Osteoblast (primary cell): ENCODE measurements at regions not wholly inside any gene's neighbourhood (a gene's known extent, or its start where the extent isn't known, plus 50 kb on each side); places are given as distances from the start of the nearest gene placed in this dataset.
A peak's percentile ranks its signal among the peaks of the same experiment; 100 is the strongest.

ENCODE experiments used
- DNase-seq: peaks from one replicate; pipeline ENCODE4 v3.0.0; 2011; ENCODE audit warnings: low spot score, mixed read lengths; ENCODE audit not compliant: insufficient read length; ENCODE audit errors: missing footprints
- H2AFZ ChIP-seq: 2 replicates; pipeline ENCODE4 v1.6.0; 2011; ENCODE audit warnings: mild to moderate bottlenecking, low read length
- H3K27ac ChIP-seq: 2 replicates; pipeline ENCODE4 v1.5.1; 2011; ENCODE audit warnings: mild to moderate bottlenecking, low read depth, low read length, moderate library complexity
- H3K27me3 ChIP-seq: 2 replicates; pipeline ENCODE4 v1.6.0; 2012; ENCODE audit warnings: mild to moderate bottlenecking, control low read depth, inconsistent platforms, low read length, moderate library complexity; ENCODE audit not compliant: insufficient read depth
- H3K36me3 ChIP-seq: 2 replicates; pipeline ENCODE4 v1.5.1; 2011; ENCODE audit warnings: mild to moderate bottlenecking, low read length, control low read depth, moderate library complexity; ENCODE audit not compliant: insufficient read depth
- H3K4me1 ChIP-seq: 2 replicates; pipeline ENCODE4 v1.5.1; 2011; ENCODE audit warnings: mild to moderate bottlenecking, low read length, control low read depth, moderate library complexity; ENCODE audit not compliant: insufficient read depth
- H3K4me2 ChIP-seq: 2 replicates; pipeline ENCODE4 v1.6.0; 2011; ENCODE audit warnings: mild to moderate bottlenecking, low read length; ENCODE audit not compliant: insufficient read depth
- H3K4me3 ChIP-seq: fragments of 200-600 bp; sonication (generic); 3 replicates; pipeline ENCODE4 v1.5.1; 2012; ENCODE audit warnings: mild to moderate bottlenecking, low read length, inconsistent platforms; ENCODE audit not compliant: insufficient read depth
- H3K79me2 ChIP-seq: 2 replicates; pipeline ENCODE4 v1.6.0; 2012; ENCODE audit warnings: mild to moderate bottlenecking, low read length, control low read depth, inconsistent platforms; ENCODE audit not compliant: insufficient read depth
- H3K9me3 ChIP-seq: 2 replicates; pipeline ENCODE4 v1.5.1; 2011; ENCODE audit warnings: low read depth, low read length, control low read depth
- H4K20me1 ChIP-seq: 2 replicates; pipeline ENCODE4 v1.6.0; 2012; ENCODE audit warnings: mild to moderate bottlenecking, low read length, control low read depth; ENCODE audit not compliant: insufficient read depth
- CTCF ChIP-seq: IDR thresholded peaks from 2 replicates; pipeline ENCODE4 v1.5.1; 2011; ENCODE audit warnings: mild to moderate bottlenecking, low read depth, low read length, moderate library complexity; ENCODE audit errors: extremely low read depth

GRCh38 chr12:89029961-89030360 lies 322.3 kb downstream of the DUSP6 start:
- H3K36me3 ChIP-seq = no peaks in the 10 kb centered on the region

GRCh38 chr12:89024580-89024979 lies 327.7 kb downstream of the DUSP6 start:
- no peaks in the 10 kb centered on the region for H3K79me2 ChIP-seq
- no peaks in the 10 kb centered on the region for H3K9me3 ChIP-seq
- TF ChIP-seq CTCF = no peak
- no peak for DNase-seq
- H3K27me3 ChIP-seq = no peaks in the 10 kb centered on the region
- H3K4me3 ChIP-seq = no peak overlapping the region
- H3K27ac ChIP-seq = no peak overlapping the region
- peaks cover 5% of the 10 kb centered on the region for H3K4me1 ChIP-seq
- no peaks in the 10 kb centered on the region for H3K36me3 ChIP-seq
- no peaks in the 10 kb centered on the region for H4K20me1 ChIP-seq
- H2AFZ ChIP-seq = no peak overlapping the region
- no peak overlapping the region for H3K4me2 ChIP-seq

More at GRCh38 chr12:89029961-89030360, 322.3 kb downstream of the DUSP6 start:
- no peaks in the 10 kb centered on the region for H3K4me1 ChIP-seq
- no peak overlapping the region for H3K4me3 ChIP-seq
- H3K27ac ChIP-seq = no peak overlapping the region
- no peaks in the 10 kb centered on the region for H4K20me1 ChIP-seq
- H3K79me2 ChIP-seq = no peaks in the 10 kb centered on the region
- no peak overlapping the region for H3K4me2 ChIP-seq
- no peaks in the 10 kb centered on the region for H3K9me3 ChIP-seq
- TF ChIP-seq CTCF = no peak
- H3K27me3 ChIP-seq = no peaks in the 10 kb centered on the region
- peak; percentile 0 for DNase-seq
- no peak overlapping the region for H2AFZ ChIP-seq

- no peak overlapping the region for H3K27ac ChIP-seq
- no peak for DNase-seq
- no peak overlapping the region for H2AFZ ChIP-seq
- no peaks in the 10 kb centered on the region for H3K79me2 ChIP-seq
- no peaks in the 10 kb centered on the region for H3K9me3 ChIP-seq
- no peak overlapping the region for H3K4me2 ChIP-seq
- no peak overlapping the region for H3K4me3 ChIP-seq
- H4K20me1 ChIP-seq = no peaks in the 10 kb centered on the region
- no peaks in the 10 kb centered on the region for H3K27me3 ChIP-seq
- peaks cover 8% of the 10 kb centered on the region for H3K4me1 ChIP-seq
- TF ChIP-seq CTCF = no peak
- no peaks in the 10 kb centered on the region for H3K36me3 ChIP-seq
These were observed 328.4 kb downstream of the DUSP6 start for GRCh38 chr12:89023936-89024335.

GRCh38 chr12:89020689-89021088 lies 331.6 kb downstream of the DUSP6 start:
- Histone ChIP-seq H3K27ac (no peak overlapping the region), H3K36me3 (no peaks in the 10 kb centered on the region), H3K27me3 (no peaks in the 10 kb centered on the region), H3K79me2 (no peaks in the 10 kb centered on the region), H3K4me3 (no peak overlapping the region), H3K9me3 (no peaks in the 10 kb centered on the region), H4K20me1 (no peaks in the 10 kb centered on the region), H3K4me1 (peaks cover 9% of the 10 kb centered on the region), H3K4me2 (no peak overlapping the region), H2AFZ (no peak overlapping the region)
- DNase-seq = no peak
- TF ChIP-seq CTCF = no peak
